ENCODE measurements at regions not wholly inside any gene's neighbourhood (a gene's known extent, or its start where the extent isn't known, plus 50 kb on each side); places are given as distances from the start of the nearest gene placed in this dataset.

GRCh38 chr11:70025308-70025707 lies 52.8 kb upstream of the ANO1 start:
- Histone ChIP-seq H3K4me3 (no peak overlapping the region), H3K4me1 (ENCODE audit: insufficient read depth) (no peaks in the 10 kb centered on the region), H3K9me2 (replicated peaks; ENCODE audit: insufficient read depth) (no peaks in the 10 kb centered on the region), H3K36me3 (replicated peaks; ENCODE audit: insufficient read depth, low read depth) (no peaks in the 10 kb centered on the region), H3K9me3 (ENCODE audit: low read depth) (no peaks in the 10 kb centered on the region), H3K27me3 (no peaks in the 10 kb centered on the region), H4K20me1 (ENCODE audit: insufficient read depth, poor library complexity, severe bottlenecking) (no peaks in the 10 kb centered on the region), H3K4me2 (no peak overlapping the region), H2AFZ (no peak overlapping the region), H3K27ac (no peak overlapping the region), H3K79me2 (no peaks in the 10 kb centered on the region)
- no peak for DNase-seq (ENCODE audit: low spot score)
- 98% methylated on average over 3 of the region's 3 CpGs for WGBS (ENCODE audit: low lambda C conversion rate, missing lambda C conversion rate)
- TF ChIP-seq EZH2 (IDR thresholded peaks at IDR 0.05; ENCODE audit: borderline replicate concordance) (no peak), EZH2phosphoT487 (IDR thresholded peaks at IDR 0.05; ENCODE audit: low read depth, severe bottlenecking, unreplicated experiment) (no peak), CTCF (IDR thresholded peaks at IDR 0.05; ENCODE audit: poor library complexity) (no peak)

- TF ChIP-seq CTCF (IDR thresholded peaks at IDR 0.05; ENCODE audit: poor library complexity), result no peak
- no peak for TF ChIP-seq EZH2phosphoT487 (IDR thresholded peaks at IDR 0.05; ENCODE audit: low read depth, severe bottlenecking, unreplicated experiment)
- no peak for TF ChIP-seq EZH2 (IDR thresholded peaks at IDR 0.05; ENCODE audit: borderline replicate concordance)
- no CpG with 5 or more reads among the region's 3 CpGs for WGBS (ENCODE audit: low lambda C conversion rate, missing lambda C conversion rate)
- no peaks in the 10 kb centered on the region for H4K20me1 ChIP-seq (ENCODE audit: insufficient read depth, poor library complexity, severe bottlenecking)
- H3K4me3 ChIP-seq, result no peak overlapping the region
- H3K27me3 ChIP-seq, result no peaks in the 10 kb centered on the region
- no peaks in the 10 kb centered on the region for H3K4me1 ChIP-seq (ENCODE audit: insufficient read depth)
- no peak for DNase-seq (ENCODE audit: low spot score)
- no peaks in the 10 kb centered on the region for H3K9me2 ChIP-seq (replicated peaks; ENCODE audit: insufficient read depth)
- no peak overlapping the region for H2AFZ ChIP-seq
- H3K4me2 ChIP-seq, result no peak overlapping the region
- H3K9me3 ChIP-seq (ENCODE audit: low read depth), result no peaks in the 10 kb centered on the region
- H3K36me3 ChIP-seq (replicated peaks; ENCODE audit: insufficient read depth, low read depth), result no peaks in the 10 kb centered on the region
- no peak overlapping the region for H3K27ac ChIP-seq
- H3K79me2 ChIP-seq, result no peaks in the 10 kb centered on the region
Measured at GRCh38 chr11:70026012-70026411, 52.1 kb upstream of the ANO1 start.

GRCh38 chr11:70026726-70027125 lies 51.4 kb upstream of the ANO1 start:
- TF ChIP-seq EZH2 (IDR thresholded peaks at IDR 0.05; ENCODE audit: borderline replicate concordance) (no peak), CTCF (IDR thresholded peaks at IDR 0.05; ENCODE audit: poor library complexity) (no peak), EZH2phosphoT487 (IDR thresholded peaks at IDR 0.05; ENCODE audit: low read depth, severe bottlenecking, unreplicated experiment) (no peak)
- no peak for DNase-seq (ENCODE audit: low spot score)
- no peak overlapping the region for H3K27ac ChIP-seq
- H4K20me1 ChIP-seq (ENCODE audit: insufficient read depth, poor library complexity, severe bottlenecking), result no peaks in the 10 kb centered on the region
- no peaks in the 10 kb centered on the region for H3K4me1 ChIP-seq (ENCODE audit: insufficient read depth)
- H3K4me2 ChIP-seq, result no peak overlapping the region
- H3K36me3 ChIP-seq (replicated peaks; ENCODE audit: insufficient read depth, low read depth), result no peaks in the 10 kb centered on the region
- H2AFZ ChIP-seq, result no peak overlapping the region
- no peak overlapping the region for H3K4me3 ChIP-seq
- 97% methylated on average over 5 of the region's 5 CpGs for WGBS (ENCODE audit: low lambda C conversion rate, missing lambda C conversion rate)
- H3K9me2 ChIP-seq (replicated peaks; ENCODE audit: insufficient read depth), result no peaks in the 10 kb centered on the region
- no peaks in the 10 kb centered on the region for H3K9me3 ChIP-seq (ENCODE audit: low read depth)
- H3K27me3 ChIP-seq, result no peaks in the 10 kb centered on the region
- no peaks in the 10 kb centered on the region for H3K79me2 ChIP-seq

GRCh38 chr11:70027451-70027850 lies 50.7 kb upstream of the ANO1 start:
- Histone ChIP-seq H3K9me2 (replicated peaks; ENCODE audit: insufficient read depth) (no peaks in the 10 kb centered on the region), H3K36me3 (replicated peaks; ENCODE audit: insufficient read depth, low read depth) (no peaks in the 10 kb centered on the region), H2AFZ (no peak overlapping the region), H3K9me3 (ENCODE audit: low read depth) (no peaks in the 10 kb centered on the region), H3K27ac (no peak overlapping the region), H3K79me2 (no peaks in the 10 kb centered on the region), H3K27me3 (no peaks in the 10 kb centered on the region), H3K4me2 (no peak overlapping the region), H3K4me1 (ENCODE audit: insufficient read depth) (no peaks in the 10 kb centered on the region), H4K20me1 (ENCODE audit: insufficient read depth, poor library complexity, severe bottlenecking) (no peaks in the 10 kb centered on the region), H3K4me3 (no peak overlapping the region)
- TF ChIP-seq EZH2 (IDR thresholded peaks at IDR 0.05; ENCODE audit: borderline replicate concordance) (no peak), EZH2phosphoT487 (IDR thresholded peaks at IDR 0.05; ENCODE audit: low read depth, severe bottlenecking, unreplicated experiment) (no peak), CTCF (IDR thresholded peaks at IDR 0.05; ENCODE audit: poor library complexity) (no peak)
- DNase-seq (ENCODE audit: low spot score), result no peak
- WGBS (ENCODE audit: low lambda C conversion rate, missing lambda C conversion rate), result 96% methylated on average over 8 of the region's 8 CpGs

All from hepatocyte (in vitro differentiated cells).